GM18907 (cell line): ENCODE measurements at regions not wholly inside any gene's neighbourhood (a gene's known extent, or its start where the extent isn't known, plus 50 kb on each side); places are given as distances from the start of the nearest gene placed in this dataset.
"Not testable (repeated sequence)": the region's sequence is repeated elsewhere in the genome, so short reads cannot be mapped to it uniquely, and the experiment has no call there.

Source experiments
- ATAC-seq: cut with Tn5 transposase; IDR thresholded peaks from one replicate; pipeline ENCODE4 v1.9.1; 2021; ENCODE audit warnings: mild to moderate bottlenecking, moderate library complexity; ENCODE audit not compliant: unreplicated experiment

- ATAC-seq: peak; percentile 42
Measured at GRCh38 chr7:25069900-25070443, 55.1 kb downstream of the CYCS start.

GRCh38 chr7:25068502-25069213, 56.4 kb downstream of the CYCS start:
- no peak for ATAC-seq

GRCh38 chr7:25067726-25068501, 57.1 kb downstream of the CYCS start:
- ATAC-seq: no peak

GRCh38 chr7:25066253-25066652, 58.8 kb downstream of the CYCS start:
- no peak for ATAC-seq

- ATAC-seq: no peak
Measured at GRCh38 chr7:25062380-25062779, 62.7 kb downstream of the CYCS start.

GRCh38 chr7:25060487-25061055, 64.5 kb downstream of the CYCS start:
- ATAC-seq: no peak

- ATAC-seq: no peak
Measured at GRCh38 chr7:25059576-25059975, 65.5 kb downstream of the CYCS start.

GRCh38 chr7:25056368-25056767, 68.7 kb downstream of the CYCS start:
- no peak for ATAC-seq

GRCh38 chr7:25055520-25056220, 69.4 kb downstream of the CYCS start:
- ATAC-seq: no peak

GRCh38 chr7:25054819-25055519, 70.1 kb downstream of the CYCS start:
- no peak for ATAC-seq

GRCh38 chr7:25050223-25050622, 70.2 kb upstream of the OSBPL3 start:
- ATAC-seq: no peak

GRCh38 chr7:25048444-25048834, 68.5 kb upstream of the OSBPL3 start:
- ATAC-seq: no peak

- ATAC-seq: not testable (repeated sequence)
Measured at GRCh38 chr7:25047571-25048443, 67.8 kb upstream of the OSBPL3 start.

GRCh38 chr7:25037325-25037724, 57.3 kb upstream of the OSBPL3 start:
- ATAC-seq: no peak

- no peak for ATAC-seq
Measured at GRCh38 chr7:25035274-25035673, 55.3 kb upstream of the OSBPL3 start.

- no peak for ATAC-seq
Measured at GRCh38 chr7:25034136-25034535, 54.2 kb upstream of the OSBPL3 start.

- ATAC-seq: no peak
Measured at GRCh38 chr7:25032774-25033743, 53.1 kb upstream of the OSBPL3 start.

GRCh38 chr7:25031432-25031831, 51.5 kb upstream of the OSBPL3 start:
- peak; percentile 38 for ATAC-seq
